ENCODE measurements at regions not wholly inside any gene's neighbourhood (a gene's known extent, or its start where the extent isn't known, plus 50 kb on each side); places are given as distances from the start of the nearest gene placed in this dataset.

- Histone ChIP-seq H3K9me3 (peaks cover 0 to 2% (median 0%) of the 10 kb centered on the region in 4 donors), H3K4me3 (no peak overlapping the region), H3K36me3 (no peaks in the 10 kb centered on the region), H3K27me3 (no peaks in the 10 kb centered on the region), H3K27ac (no peak overlapping the region), H3K4me1 (no peaks in the 10 kb centered on the region)
- ATAC-seq = no peak
- no peak for FAIRE-seq
- no peak for DNase-seq
- 59 to 82% methylated on average over 2 of the region's 2 CpGs for WGBS, 2 donors
- TF ChIP-seq CTCF (IDR thresholded peaks at IDR 0.05) = no peak
- intact Hi-C loops (cut with DNase I) = no loop called here
Measured at GRCh38 chr16:62846399-62847057, 810.3 kb upstream of the CDH8 start.

GRCh38 chr16:62832214-62832613 is 796.0 kb upstream of the CDH8 start:
- no peaks in the 10 kb centered on the region for H3K4me1 ChIP-seq
- intact Hi-C loops (cut with DNase I) = no loop called here
- H3K9me3 ChIP-seq = no peaks in the 10 kb centered on the region
- no peak for FAIRE-seq
- WGBS, 2 donors = 37 to 59% methylated on average over 4 of the region's 4 CpGs
- no peaks in the 10 kb centered on the region for H3K27me3 ChIP-seq
- DNase-seq = no peak
- H3K36me3 ChIP-seq = no peaks in the 10 kb centered on the region
- TF ChIP-seq CTCF (IDR thresholded peaks at IDR 0.05) = no peak
- ATAC-seq = no peak
- H3K27ac ChIP-seq = no peak overlapping the region
- no peak overlapping the region for H3K4me3 ChIP-seq

- Histone ChIP-seq H3K27me3 (no peaks in the 10 kb centered on the region), H3K36me3 (no peaks in the 10 kb centered on the region), H3K27ac (no peak overlapping the region), H3K4me3 (no peak overlapping the region), H3K9me3 (no peaks in the 10 kb centered on the region), H3K4me1 (no peaks in the 10 kb centered on the region)
- ATAC-seq = no peak
- intact Hi-C loops (cut with DNase I) = no loop called here
- no peak for FAIRE-seq
- WGBS, 2 donors = 68 to 88% methylated on average over 2 of the region's 2 CpGs
- no peak for TF ChIP-seq CTCF (IDR thresholded peaks at IDR 0.05)
- DNase-seq = no peak
Measured at GRCh38 chr16:62831235-62831850, 795.1 kb upstream of the CDH8 start.

- H3K4me3 ChIP-seq = no peak overlapping the region
- H3K36me3 ChIP-seq = no peaks in the 10 kb centered on the region
- H3K27me3 ChIP-seq = no peaks in the 10 kb centered on the region
- H3K4me1 ChIP-seq = no peaks in the 10 kb centered on the region
- H3K27ac ChIP-seq = no peak overlapping the region
- no peak for DNase-seq
- intact Hi-C loops (cut with DNase I) = no loop called here
- no peaks in the 10 kb centered on the region for H3K9me3 ChIP-seq
- no peak for FAIRE-seq
- ATAC-seq = no peak
- no peak for TF ChIP-seq CTCF (IDR thresholded peaks at IDR 0.05)
- WGBS, 2 donors = 22 to 26% methylated on average over 3 of the region's 3 CpGs
Measured at GRCh38 chr16:62829607-62830006, 793.4 kb upstream of the CDH8 start.

GRCh38 chr16:62829084-62829483 is 792.8 kb upstream of the CDH8 start:
- H3K27ac ChIP-seq = no peak overlapping the region
- no peak for TF ChIP-seq CTCF (IDR thresholded peaks at IDR 0.05)

More at GRCh38 chr16:62829084-62829483, 792.8 kb upstream of the CDH8 start:
- no peak for ATAC-seq
- Histone ChIP-seq H3K27me3 (no peaks in the 10 kb centered on the region), H3K9me3 (no peaks in the 10 kb centered on the region), H3K4me3 (no peak overlapping the region), H3K36me3 (no peaks in the 10 kb centered on the region), H3K4me1 (no peaks in the 10 kb centered on the region)
- no peak for DNase-seq
- no peak for FAIRE-seq
- WGBS, 2 donors = 18 to 22% methylated on average over 1 of the region's 1 CpG
- intact Hi-C loops (cut with DNase I) = no loop called here

Measured in pancreas (tissue), 10 donors.